Activated naive CD4-positive, alpha-beta T cell treated with anti-CD3 and anti-CD28 coated beads, Interleukin-2, amount 50 U/mL, for 72 hours (primary cell): ENCODE measurements at regions not wholly inside any gene's neighbourhood (a gene's known extent, or its start where the extent isn't known, plus 50 kb on each side); places are given as distances from the start of the nearest gene placed in this dataset.
A peak's percentile ranks its signal among the peaks of the same experiment; 100 is the strongest.

ENCODE experiments used
- ATAC-seq, 2 donors: fragments of 150-1000 bp; cut with Tn5 transposase; 2 replicates each; pipeline ENCODE4 v1.10.0; 2021; ENCODE audit warnings: mild to moderate bottlenecking in 2 of 2, moderate library complexity in 2 of 2
- DNase-seq, 2 donors: peaks; one replicate each; pipeline ENCODE4 v3.0.0; 2021 to 2022; ENCODE audit warnings: low spot score in 2 of 2
- H3K27ac Mint-ChIP-seq, 2 donors: one replicate each; pipeline ENCODE4 v1.8.0; 2022; ENCODE audit warnings: mild to moderate bottlenecking in 2 of 2, mixed read lengths in 2 of 2
- H3K36me3 Mint-ChIP-seq, 2 donors: one replicate each; pipeline ENCODE4 v1.8.0; 2022; ENCODE audit warnings: mixed read lengths in 2 of 2
- H3K9me3 Mint-ChIP-seq, 2 donors: one replicate each; pipeline ENCODE4 v1.8.0; 2022; ENCODE audit warnings: mixed read lengths in 2 of 2

DNA sequence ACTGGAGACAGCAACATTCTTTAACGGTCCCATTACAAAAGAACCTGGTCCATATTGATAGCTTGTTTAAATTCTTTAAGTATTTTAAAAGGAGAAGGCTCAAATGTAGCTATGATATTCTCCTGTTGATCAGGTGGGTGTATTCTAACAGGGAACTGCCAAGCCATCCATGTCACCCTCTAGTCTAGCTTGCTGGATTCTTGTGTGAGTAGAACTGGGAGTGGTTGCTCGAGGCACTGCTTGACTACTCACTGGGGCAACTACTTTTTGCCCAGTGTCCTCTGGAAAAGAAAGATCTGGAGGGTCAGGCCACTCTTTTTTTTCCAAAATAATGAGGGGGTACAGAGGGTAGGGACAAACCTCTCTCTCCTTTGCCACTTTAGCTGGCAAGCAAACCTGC is 155.1 kb downstream of the ZNF518B start:
- H3K27ac Mint-ChIP-seq = no peak overlapping the region
- no peaks in the 10 kb centered on the region for H3K9me3 Mint-ChIP-seq
- ATAC-seq = no peak
- no peaks in the 10 kb centered on the region for H3K36me3 Mint-ChIP-seq
- DNase-seq = no peak

DNA sequence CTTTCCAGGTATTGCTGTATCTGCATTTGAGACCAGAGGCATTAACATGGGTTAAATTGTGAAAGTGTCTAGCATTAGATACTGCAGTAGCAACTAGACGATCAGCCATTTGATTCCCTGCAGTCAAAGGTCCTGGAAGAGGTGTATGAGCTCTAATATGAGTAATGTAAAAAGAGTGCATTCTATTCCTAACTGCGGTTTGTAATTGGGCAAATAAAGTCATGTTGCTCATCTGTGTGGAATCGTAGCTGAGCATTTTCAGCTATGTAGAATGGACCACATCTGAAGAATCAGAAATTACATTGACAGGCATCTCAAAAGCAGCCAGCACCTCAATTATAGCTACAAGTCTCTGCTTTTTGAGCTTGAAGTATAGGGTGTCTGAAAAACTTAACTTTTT is 157.6 kb downstream of the ZNF518B start:
- H3K27ac Mint-ChIP-seq = no peak overlapping the region
- H3K36me3 Mint-ChIP-seq = no peaks in the 10 kb centered on the region
- ATAC-seq = no peak
- no peak for DNase-seq
- H3K9me3 Mint-ChIP-seq = no peaks in the 10 kb centered on the region

DNA sequence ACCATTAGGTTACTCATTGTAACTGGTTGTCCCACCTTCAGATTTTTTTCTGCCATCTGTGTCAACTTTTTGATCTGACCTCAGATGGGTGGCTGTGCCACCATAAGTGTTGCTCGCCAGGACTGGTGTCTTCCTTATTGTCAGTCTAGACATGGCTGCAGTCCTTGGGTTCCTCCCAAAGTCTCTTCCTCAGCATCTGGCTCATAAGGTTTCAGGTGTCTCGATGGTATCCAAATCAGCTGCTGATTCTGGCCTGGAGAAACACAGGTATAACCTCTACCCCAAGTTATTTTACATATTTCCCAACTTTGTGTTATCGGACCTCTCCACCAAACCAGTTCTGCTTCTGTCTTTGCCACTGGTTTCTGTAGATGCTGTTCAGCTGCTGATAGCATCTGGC is 158.5 kb downstream of the ZNF518B start:
- H3K27ac Mint-ChIP-seq = no peak overlapping the region
- no peak for ATAC-seq

DNA sequence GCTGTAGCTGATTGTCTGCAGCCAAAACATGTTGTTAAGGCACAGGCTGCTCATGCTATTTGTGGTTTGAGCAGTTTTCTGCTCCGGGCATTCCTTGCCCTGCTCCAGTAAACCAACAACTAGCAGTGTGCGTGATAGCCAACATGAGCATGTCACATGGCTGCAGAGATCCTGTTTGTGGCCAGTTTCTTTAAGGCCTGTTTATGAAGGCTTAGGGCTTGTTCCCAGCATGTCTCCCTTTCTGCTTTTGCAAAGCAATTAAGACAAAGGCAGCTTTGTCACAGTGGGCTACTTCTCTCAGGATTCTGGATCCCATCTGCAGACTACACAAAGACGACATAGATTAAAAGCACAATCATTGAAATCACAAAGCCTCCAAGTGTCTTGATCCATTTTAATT is 160.5 kb downstream of the ZNF518B start:
- Mint-ChIP-seq H3K27ac (no peak overlapping the region), H3K36me3 (no peaks in the 10 kb centered on the region), H3K9me3 (peaks cover 0 to 5% of the 10 kb centered on the region in 2 donors)
- DNase-seq (no peak), ATAC-seq (no peak)

More for the DNA sequence above, 158.5 kb downstream of the ZNF518B start:
- no peak for DNase-seq
- Mint-ChIP-seq H3K9me3 (peaks cover 0 to 3% of the 10 kb centered on the region in 2 donors), H3K36me3 (no peaks in the 10 kb centered on the region)

DNA sequence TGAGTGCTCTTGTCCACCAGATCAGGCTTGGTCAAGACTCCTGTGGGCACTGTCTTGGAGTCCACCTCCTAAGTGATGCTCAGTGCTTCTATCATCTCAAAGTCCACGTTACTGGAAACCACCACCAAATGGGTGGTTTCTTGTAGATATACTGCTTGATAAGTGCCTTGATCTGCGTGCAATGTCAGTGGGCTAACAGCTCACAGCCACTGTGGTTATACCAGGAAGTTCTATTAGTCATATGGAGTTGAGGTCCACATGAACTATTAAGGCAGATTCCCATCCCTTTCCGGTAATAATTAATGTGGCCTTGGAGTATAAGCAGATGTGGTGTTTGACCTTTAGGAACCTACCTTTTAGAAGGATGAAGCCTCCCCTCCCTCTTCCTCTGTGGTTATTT is 161.9 kb downstream of the ZNF518B start:
- no peaks in the 10 kb centered on the region for H3K36me3 Mint-ChIP-seq

DNA sequence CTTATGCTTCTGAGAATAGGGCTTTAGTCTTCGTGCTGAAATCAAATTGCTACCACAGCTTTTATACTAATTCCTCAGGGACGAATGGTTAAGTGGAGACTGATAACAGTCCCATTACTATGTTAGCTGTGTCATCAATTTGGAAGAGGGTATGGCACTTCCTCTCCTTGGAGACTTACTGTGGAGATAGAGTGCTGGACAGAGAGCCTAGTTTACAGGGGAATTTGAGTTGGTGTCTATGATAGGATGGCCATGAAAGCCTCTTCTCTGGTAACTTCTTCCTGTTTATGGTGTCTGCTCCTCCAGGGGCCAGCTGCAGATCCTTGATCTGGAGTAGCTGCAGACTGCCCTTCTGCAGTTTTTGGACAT is 167.7 kb downstream of the ZNF518B start:
- DNase-seq (no peak), ATAC-seq (no peak)
- H3K9me3 Mint-ChIP-seq = peaks cover 5 to 9% of the 10 kb centered on the region in 2 donors
- H3K27ac Mint-ChIP-seq = no peak overlapping the region
- H3K36me3 Mint-ChIP-seq = no peaks in the 10 kb centered on the region

More for the DNA sequence above, 161.9 kb downstream of the ZNF518B start:
- no peak for DNase-seq
- H3K27ac Mint-ChIP-seq = no peak overlapping the region
- peaks cover 2 to 5% of the 10 kb centered on the region in 2 donors for H3K9me3 Mint-ChIP-seq
- ATAC-seq = no peak

DNA sequence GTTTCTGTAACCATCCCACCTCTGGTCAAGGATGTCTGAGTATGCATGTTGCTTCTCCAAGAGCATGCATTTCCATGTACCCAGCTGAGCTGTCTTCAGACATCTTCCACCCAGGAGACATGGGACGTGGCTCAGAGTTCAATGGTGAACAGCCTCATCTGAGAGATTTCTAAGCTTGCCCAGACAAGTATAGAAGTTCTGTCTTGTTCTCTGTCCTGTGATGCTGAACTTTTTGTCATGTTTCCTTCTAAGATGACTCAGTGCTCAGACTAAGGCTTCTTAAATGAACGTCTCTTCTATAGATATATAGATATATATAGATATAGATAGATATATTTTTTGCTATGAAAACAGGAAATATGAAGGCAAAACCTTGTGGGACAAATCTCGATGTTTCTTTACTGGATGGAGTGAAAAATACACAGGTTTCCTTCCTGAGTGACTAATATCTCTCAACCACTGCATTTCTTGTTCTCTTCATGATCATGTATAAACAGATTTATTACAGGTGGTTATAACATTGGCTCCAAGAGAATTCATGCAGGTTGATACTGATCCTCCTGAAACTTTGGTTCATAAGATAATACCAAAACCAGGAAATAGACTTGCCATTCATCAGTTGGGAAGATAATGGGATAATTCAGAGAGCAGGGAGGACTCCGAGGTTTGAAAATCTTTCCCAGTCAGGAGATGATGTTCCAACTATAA is 168.2 kb downstream of the ZNF518B start:
- H3K9me3 Mint-ChIP-seq = peaks cover 5 to 9% of the 10 kb centered on the region in 2 donors
- DNase-seq = no peak

DNA sequence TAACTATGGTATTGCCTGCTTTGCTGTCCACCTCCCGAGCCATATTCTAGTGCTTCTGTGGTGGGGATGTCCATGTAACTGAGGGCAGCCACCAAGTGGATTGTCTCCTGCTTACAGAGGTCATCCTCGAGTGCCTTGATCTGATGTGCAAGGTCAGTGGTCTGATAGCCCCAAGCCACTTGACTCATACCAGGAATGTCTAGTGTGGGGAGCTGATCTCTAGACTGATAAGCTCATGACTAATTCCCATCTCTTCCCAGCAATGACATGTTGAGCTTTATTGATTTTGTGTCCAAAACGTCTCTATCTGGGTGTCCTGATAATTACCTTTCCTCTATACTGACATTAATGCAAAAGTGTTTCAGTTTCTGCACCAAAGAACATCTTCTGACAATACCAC is 168.4 kb upstream of the WDR1 start:
- H3K9me3 Mint-ChIP-seq = peaks cover 0 to 5% of the 10 kb centered on the region in 2 donors
- DNase-seq (no peak), ATAC-seq (peak in 1 of 2 donors; percentile 26)
- H3K36me3 Mint-ChIP-seq = no peaks in the 10 kb centered on the region
- H3K27ac Mint-ChIP-seq = no peak overlapping the region

More for the DNA sequence above, 168.2 kb downstream of the ZNF518B start:
- H3K36me3 Mint-ChIP-seq = no peaks in the 10 kb centered on the region
- no peak for ATAC-seq
- no peak overlapping the region for H3K27ac Mint-ChIP-seq

DNA sequence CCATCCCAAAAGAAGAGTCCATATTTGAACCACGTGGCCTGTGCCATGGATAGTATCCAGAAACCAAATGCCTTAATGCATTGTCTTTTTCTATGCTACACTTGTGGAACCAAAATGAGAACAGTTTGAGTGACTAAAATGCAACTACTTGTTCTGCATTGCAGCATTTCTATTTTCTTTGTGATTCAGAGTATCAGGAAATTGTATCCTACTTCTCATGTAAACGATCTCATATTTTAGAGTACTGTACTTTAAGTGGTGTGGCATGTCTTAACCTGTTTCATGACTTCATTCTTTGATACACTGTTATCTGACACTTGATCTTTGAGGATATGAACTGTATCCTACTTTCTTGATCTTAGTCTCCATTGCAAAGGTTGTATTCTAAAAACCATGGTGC is 167.2 kb upstream of the WDR1 start:
- Mint-ChIP-seq H3K27ac (no peak overlapping the region), H3K36me3 (no peaks in the 10 kb centered on the region), H3K9me3 (peaks cover 0 to 5% of the 10 kb centered on the region in 2 donors)
- DNase-seq (no peak), ATAC-seq (no peak)

DNA sequence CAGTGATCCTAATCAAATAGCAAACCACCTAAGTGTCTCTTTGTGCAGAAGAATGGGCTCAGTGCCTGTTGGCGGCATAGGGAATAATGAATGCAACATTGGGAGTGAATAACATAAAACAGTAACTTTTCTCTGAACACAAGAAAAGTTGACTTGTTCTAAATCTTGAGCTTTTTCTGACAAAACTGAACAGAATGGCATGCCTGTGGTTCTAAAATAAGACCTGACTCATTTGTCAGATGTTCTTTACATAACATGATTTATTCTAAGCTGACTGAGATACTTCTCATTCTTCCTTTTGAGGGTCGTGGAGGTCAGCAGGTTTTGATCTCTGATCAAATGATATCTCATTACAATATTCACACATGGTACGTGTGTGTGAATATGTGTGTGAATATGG is 165.4 kb upstream of the WDR1 start:
- no peaks in the 10 kb centered on the region for H3K36me3 Mint-ChIP-seq
- ATAC-seq (no peak), DNase-seq (no peak)
- H3K27ac Mint-ChIP-seq = no peak overlapping the region
- peaks cover 0 to 5% of the 10 kb centered on the region in 2 donors for H3K9me3 Mint-ChIP-seq

DNA sequence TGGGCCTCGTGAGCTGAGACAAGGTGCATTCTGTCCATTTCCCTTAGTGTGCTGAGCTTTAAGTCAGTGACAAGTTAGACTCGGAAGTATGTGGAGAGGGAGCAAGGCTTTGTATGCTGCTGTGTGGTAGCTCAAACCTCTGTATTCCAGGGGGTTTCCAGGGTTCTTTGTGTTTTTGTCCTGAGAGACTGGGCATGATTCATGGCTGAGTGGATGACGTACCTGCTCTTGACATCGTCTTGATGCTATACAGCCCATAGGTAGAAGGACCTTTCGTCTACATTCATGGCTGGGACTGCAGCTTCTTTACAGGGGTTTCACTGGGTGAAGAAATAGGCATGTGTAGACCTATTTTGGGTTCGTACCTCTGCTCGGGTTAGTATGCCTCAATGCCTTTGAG is 162.7 kb upstream of the WDR1 start:
- Mint-ChIP-seq H3K27ac (no peak overlapping the region), H3K9me3 (no peaks in the 10 kb centered on the region), H3K36me3 (no peaks in the 10 kb centered on the region)
- DNase-seq (no peak), ATAC-seq (no peak)

DNA sequence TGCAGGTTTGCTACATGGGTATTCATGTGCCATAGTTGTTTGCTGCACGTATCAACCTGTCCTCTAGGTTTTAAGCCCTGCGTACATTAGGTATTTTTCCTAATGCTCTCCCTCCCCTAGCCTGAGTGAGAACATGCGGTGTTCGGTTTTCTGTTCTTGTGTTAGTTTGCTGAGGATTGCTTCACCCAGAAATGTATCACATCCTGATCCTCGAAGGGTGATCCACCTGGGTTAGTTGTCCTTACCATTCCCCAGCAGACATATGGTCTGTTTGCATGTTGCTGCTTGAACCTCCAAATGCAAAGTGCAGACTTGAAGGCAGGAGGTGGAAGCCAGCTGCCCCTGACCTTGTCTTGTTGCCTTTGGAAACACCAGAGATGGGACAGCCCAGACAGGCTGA is 161.5 kb upstream of the WDR1 start:
- Mint-ChIP-seq H3K9me3 (no peaks in the 10 kb centered on the region), H3K36me3 (no peaks in the 10 kb centered on the region), H3K27ac (no peak overlapping the region)
- ATAC-seq = no peak
- DNase-seq = no peak

DNA sequence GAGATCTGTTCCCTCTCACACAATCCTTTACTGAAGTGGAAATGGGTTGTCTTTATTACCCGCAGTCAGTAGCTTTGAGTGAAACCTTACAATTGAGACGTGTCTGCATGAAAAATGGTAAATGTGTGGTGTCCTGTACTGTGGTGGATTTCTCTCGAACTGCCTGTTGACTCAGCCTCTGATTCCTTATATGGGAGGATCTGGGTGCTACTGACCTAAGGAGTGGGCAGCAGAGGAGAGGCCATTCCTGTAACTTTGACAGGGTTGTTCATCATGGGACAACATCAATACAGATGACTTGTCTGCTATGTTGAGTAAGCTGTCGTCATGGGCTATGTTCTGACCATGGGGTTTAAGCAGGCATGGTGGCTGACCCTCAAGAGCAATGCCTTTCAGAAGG is 159.6 kb upstream of the WDR1 start:
- DNase-seq = no peak
- Mint-ChIP-seq H3K9me3 (no peaks in the 10 kb centered on the region), H3K27ac (no peak overlapping the region), H3K36me3 (no peaks in the 10 kb centered on the region)
- ATAC-seq = peak in 1 of 2 donors; percentile 43

DNA sequence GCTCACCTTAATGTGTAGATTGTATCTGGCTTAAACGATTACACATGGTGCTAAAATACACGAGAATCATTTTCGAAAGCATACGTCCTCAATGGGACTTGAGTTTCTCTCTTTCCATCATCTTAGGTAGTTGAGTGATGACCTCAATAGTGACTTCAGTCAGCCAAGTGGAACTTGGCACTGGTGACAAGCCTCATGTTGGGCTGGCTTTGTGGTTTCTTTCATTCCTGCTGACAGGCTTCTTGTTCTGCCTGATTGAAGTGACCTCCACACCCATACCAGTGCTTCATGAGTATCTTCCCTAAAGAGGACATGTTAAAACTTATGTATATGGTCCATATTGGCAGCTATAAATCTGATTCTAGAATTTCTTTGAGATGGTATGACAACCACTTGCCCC is 159.1 kb upstream of the WDR1 start:
- DNase-seq (no peak), ATAC-seq (peak in 1 of 2 donors; percentile 29)
- Mint-ChIP-seq H3K9me3 (no peaks in the 10 kb centered on the region), H3K27ac (no peak overlapping the region), H3K36me3 (no peaks in the 10 kb centered on the region)

DNA sequence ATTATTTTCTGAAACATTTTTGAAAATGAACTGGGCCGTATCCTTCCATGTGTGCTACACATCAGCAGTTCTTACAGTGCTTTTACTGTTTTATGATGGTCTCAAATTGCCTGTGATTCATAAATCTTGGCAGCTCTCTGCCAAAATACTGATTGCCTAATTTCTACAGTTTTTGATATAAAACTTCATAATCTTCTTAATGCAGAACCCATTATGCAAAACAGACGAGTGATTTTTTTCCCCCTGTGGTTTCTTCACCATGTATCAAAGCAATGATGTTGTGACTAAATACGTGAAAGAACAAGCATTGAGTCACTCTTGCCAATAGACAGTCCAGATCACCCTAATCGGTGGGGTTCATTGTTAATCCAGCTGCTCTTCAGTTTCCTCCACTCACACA is 156.4 kb upstream of the WDR1 start:
- H3K27ac Mint-ChIP-seq = no peak overlapping the region
- ATAC-seq = peak; percentile 61 to 82
- no peaks in the 10 kb centered on the region for H3K36me3 Mint-ChIP-seq

DNA sequence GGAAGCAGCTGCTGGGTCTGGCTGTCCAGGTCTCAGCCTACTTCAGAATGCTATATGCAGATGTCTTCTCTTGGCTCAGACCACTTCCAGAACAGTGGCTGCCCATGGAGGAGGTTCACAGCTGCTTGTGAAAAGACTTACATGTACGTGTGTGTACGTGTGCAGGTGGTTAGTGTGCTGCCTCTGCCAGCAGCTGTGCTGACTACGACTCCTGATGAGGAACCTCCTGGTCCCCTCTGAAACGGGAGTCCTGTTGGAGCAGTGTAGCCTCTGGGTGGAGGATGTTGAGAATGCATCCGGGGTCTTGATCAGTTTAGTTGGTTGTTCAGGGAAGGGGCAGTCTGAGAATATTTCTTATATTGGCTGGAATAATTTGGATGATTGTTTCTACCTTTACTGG is 155.9 kb upstream of the WDR1 start:
- no peaks in the 10 kb centered on the region for H3K9me3 Mint-ChIP-seq
- DNase-seq = no peak
- no peaks in the 10 kb centered on the region for H3K36me3 Mint-ChIP-seq
- ATAC-seq = no peak
- no peak overlapping the region for H3K27ac Mint-ChIP-seq

More for the DNA sequence above, 156.4 kb upstream of the WDR1 start:
- DNase-seq = no peak
- no peaks in the 10 kb centered on the region for H3K9me3 Mint-ChIP-seq

DNA sequence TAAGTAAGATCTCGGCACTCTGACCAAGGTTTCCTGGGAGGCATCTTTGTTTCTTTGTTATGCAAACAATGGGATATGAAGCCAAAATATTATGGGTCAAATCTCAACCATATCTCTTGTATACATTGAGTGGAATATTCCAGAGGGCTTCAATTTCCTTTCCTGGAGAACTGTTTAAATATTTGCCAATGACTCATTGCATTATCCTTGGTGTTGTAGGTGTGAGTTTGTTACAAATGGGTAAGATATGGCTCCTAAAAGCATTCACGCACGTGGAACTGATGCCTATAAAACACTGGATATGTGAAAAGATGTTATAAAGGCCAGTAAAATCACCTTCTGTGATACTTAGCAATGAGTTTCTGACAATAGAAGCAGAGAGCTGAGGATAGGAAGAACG is 150.5 kb upstream of the WDR1 start:
- no peak for ATAC-seq

DNA sequence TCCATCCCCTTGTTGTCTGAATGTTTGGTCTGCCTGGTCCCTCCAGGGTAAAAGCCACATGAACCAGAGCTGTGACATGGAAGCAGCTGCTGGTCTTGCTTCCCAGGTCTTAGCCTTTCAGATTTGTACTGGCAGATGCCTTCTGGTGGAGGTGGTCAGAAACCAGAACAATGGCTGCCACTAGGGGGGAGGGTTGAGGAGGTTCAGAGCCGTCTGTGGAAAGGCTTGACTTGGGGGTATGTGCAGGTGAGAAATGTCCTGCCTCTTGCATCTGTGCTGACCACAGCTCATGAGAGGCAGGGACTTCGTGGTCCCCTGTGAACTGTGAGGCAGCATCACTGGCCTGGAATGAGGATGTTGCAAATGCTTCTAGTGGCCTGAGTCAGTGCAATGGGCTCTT is 144.2 kb upstream of the WDR1 start:
- no peaks in the 10 kb centered on the region for H3K9me3 Mint-ChIP-seq
- peaks cover 0 to 7% of the 10 kb centered on the region in 2 donors for H3K36me3 Mint-ChIP-seq
- DNase-seq (no peak), ATAC-seq (no peak)
- no peak overlapping the region for H3K27ac Mint-ChIP-seq

More for the DNA sequence above, 150.5 kb upstream of the WDR1 start:
- no peak overlapping the region for H3K27ac Mint-ChIP-seq
- H3K36me3 Mint-ChIP-seq = peaks cover 0 to 7% of the 10 kb centered on the region in 2 donors
- no peaks in the 10 kb centered on the region for H3K9me3 Mint-ChIP-seq
- DNase-seq = no peak
